HEK293T (cell line): ENCODE measurements at regions not wholly inside any gene's neighbourhood (a gene's known extent, or its start where the extent isn't known, plus 50 kb on each side); places are given as distances from the start of the nearest gene placed in this dataset.

Experiments
- CTCF ChIA-PET: fragments of 350-600 bp; formaldehyde crosslinking; extraction: SDS; loops from one replicate; lab custom pipeline; 2021; ENCODE audit warnings: antibody characterized with exemption, inconsistent platforms; lab: Yijun Ruan, JAX
- POLR2A ChIA-PET: fragments of 350-600 bp; formaldehyde crosslinking; extraction: SDS; loops from one replicate; lab custom pipeline; 2020; ENCODE audit warnings: antibody characterized with exemption, inconsistent platforms; lab: Yijun Ruan, JAX
- DNase-seq: peaks from one replicate; pipeline ENCODE4 v3.0.0; 2012; ENCODE audit warnings: mixed read lengths; ENCODE audit errors: extremely low spot score
- ARNT ChIP-seq: fragments of 450-650 bp; IDR thresholded peaks from 2 replicates; pipeline ENCODE4 v1.6.1; 2017; ENCODE audit warnings: mild to moderate bottlenecking
- BHLHE40 ChIP-seq: fragments of 450-650 bp; IDR thresholded peaks from 2 replicates; pipeline ENCODE4 v1.6.1; 2016; ENCODE audit warnings: mild to moderate bottlenecking, moderate library complexity, borderline replicate concordance
- CTBP1 ChIP-seq: fragments of 450-650 bp; IDR thresholded peaks from 2 replicates; pipeline ENCODE4 v1.6.1; 2016; ENCODE audit warnings: borderline replicate concordance
- ELF4 ChIP-seq: fragments of 450-650 bp; IDR thresholded peaks from 2 replicates; pipeline ENCODE4 v1.6.1; 2017; ENCODE audit warnings: antibody characterized with exemption
- FOXA1 ChIP-seq: fragments of 450-650 bp; IDR thresholded peaks from 2 replicates; pipeline ENCODE4 v1.6.1; 2016; ENCODE audit warnings: mild to moderate bottlenecking
- FOXK2 ChIP-seq: fragments of 450-650 bp; IDR thresholded peaks from 2 replicates; pipeline ENCODE4 v1.6.1; 2016; ENCODE audit warnings: mild to moderate bottlenecking
- FOXM1 ChIP-seq: fragments of 450-650 bp; IDR thresholded peaks from 2 replicates; pipeline ENCODE4 v1.6.1; 2017; ENCODE audit warnings: mild to moderate bottlenecking, borderline replicate concordance
- HDGF ChIP-seq: fragments of 450-650 bp; IDR thresholded peaks from 2 replicates; pipeline ENCODE4 v1.6.1; 2017; ENCODE audit warnings: antibody characterized with exemption, borderline replicate concordance
- L3MBTL2 ChIP-seq: fragments of 450-650 bp; conservative IDR thresholded peaks from 2 replicates; pipeline ENCODE4 v1.6.1; 2016; ENCODE audit warnings: mild to moderate bottlenecking
- LEF1 ChIP-seq: fragments of 450-650 bp; IDR thresholded peaks from 2 replicates; pipeline ENCODE4 v1.6.1; 2017; ENCODE audit warnings: mild to moderate bottlenecking, borderline replicate concordance
- NFRKB ChIP-seq: fragments of 450-650 bp; IDR thresholded peaks from 2 replicates; pipeline ENCODE4 v1.6.1; 2016; ENCODE audit warnings: mild to moderate bottlenecking, moderate library complexity
- PKNOX1 ChIP-seq: fragments of 450-650 bp; IDR thresholded peaks from 2 replicates; pipeline ENCODE4 v1.6.1; 2016
- SP1 ChIP-seq: fragments of 450-650 bp; IDR thresholded peaks from 2 replicates; pipeline ENCODE4 v1.6.1; 2017
- SUZ12 ChIP-seq: fragments of 450-650 bp; IDR thresholded peaks from 2 replicates; pipeline ENCODE4 v1.6.1; 2016; ENCODE audit warnings: mild to moderate bottlenecking
- TARDBP ChIP-seq: fragments of 450-650 bp; IDR thresholded peaks from 2 replicates; pipeline ENCODE4 v1.6.1; 2016
- ZNF384 ChIP-seq: fragments of 450-650 bp; IDR thresholded peaks from 2 replicates; pipeline ENCODE4 v1.6.1; 2016

- POLR2A ChIA-PET: no interaction called here
- CTCF ChIA-PET: interaction anchor here (1.0 kb wide), 1 partner anchor 858 kb away, joined by 5 read pairs; no protein-coding TSS in a partner anchor
- TF ChIP-seq L3MBTL2: no peak
- DNase-seq: no peak
These were observed 861.7 kb upstream of the NR2F2 start for GRCh38 chr15:95468820-95469219.

GRCh38 chr15:95469496-95470000 lies 861.0 kb upstream of the NR2F2 start:
- no peak for TF ChIP-seq TARDBP
- TF ChIP-seq FOXM1: no peak
- no peak for TF ChIP-seq L3MBTL2
- TF ChIP-seq HDGF: no peak
- TF ChIP-seq LEF1: no peak
- TF ChIP-seq FOXK2: no peak
- TF ChIP-seq CTBP1: no peak
- TF ChIP-seq NFRKB: no peak
- no peak for DNase-seq
- ChIA-PET POLR2A (no interaction called here), CTCF (interaction anchor here (0.7 kb wide), 1 partner anchor 218 kb away, joined by 4 read pairs; no protein-coding TSS in a partner anchor)

- ChIA-PET POLR2A (no interaction called here), CTCF (no interaction called here)
- TF ChIP-seq SUZ12: no peak
- no peak for TF ChIP-seq ZNF384
- no peak for TF ChIP-seq ELF4
- no peak for TF ChIP-seq HDGF
- TF ChIP-seq SP1: no peak
- TF ChIP-seq BHLHE40: no peak
- no peak for TF ChIP-seq PKNOX1
- TF ChIP-seq CTBP1: no peak
- no peak for TF ChIP-seq TARDBP
- no peak for TF ChIP-seq LEF1
- no peak for TF ChIP-seq ARNT
- TF ChIP-seq NFRKB: no peak
- no peak for TF ChIP-seq L3MBTL2
- TF ChIP-seq FOXM1: no peak
- TF ChIP-seq FOXA1: no peak
- TF ChIP-seq FOXK2: no peak
- no peak for DNase-seq
These were observed 860.0 kb upstream of the NR2F2 start for GRCh38 chr15:95470529-95470928.

- POLR2A ChIA-PET: no interaction called here
- no peak for DNase-seq
- no peak for TF ChIP-seq ARNT
- TF ChIP-seq TARDBP: no peak
- TF ChIP-seq SUZ12: no peak
- TF ChIP-seq HDGF: no peak
- no peak for TF ChIP-seq BHLHE40
- no peak for TF ChIP-seq L3MBTL2
- no peak for TF ChIP-seq ZNF384
- TF ChIP-seq SP1: no peak
- CTCF ChIA-PET: no interaction called here
These were observed 859.4 kb upstream of the NR2F2 start for GRCh38 chr15:95470997-95471689.

- ChIA-PET CTCF (no interaction called here), POLR2A (no interaction called here)
- TF ChIP-seq ARNT (no peak), LEF1 (no peak), L3MBTL2 (no peak), FOXK2 (no peak), ZNF384 (no peak), NFRKB (no peak), FOXA1 (no peak), FOXM1 (no peak), TARDBP (no peak), SUZ12 (no peak), ELF4 (no peak), HDGF (no peak), SP1 (no peak), CTBP1 (no peak), PKNOX1 (no peak), BHLHE40 (no peak)
- DNase-seq: no peak
These were observed 858.8 kb upstream of the NR2F2 start for GRCh38 chr15:95471690-95472086.

GRCh38 chr15:95475067-95475466 lies 855.4 kb upstream of the NR2F2 start:
- CTCF ChIA-PET: interaction anchor here (0.6 kb wide), 1 partner anchor 127 kb away, joined by 3 read pairs; no protein-coding TSS in a partner anchor

More at GRCh38 chr15:95475067-95475466, 855.4 kb upstream of the NR2F2 start:
- no peak for TF ChIP-seq TARDBP
- TF ChIP-seq FOXM1: no peak
- no peak for TF ChIP-seq ELF4
- no peak for TF ChIP-seq FOXA1
- no peak for TF ChIP-seq ZNF384
- no peak for TF ChIP-seq BHLHE40
- TF ChIP-seq ARNT: no peak
- no peak for TF ChIP-seq NFRKB
- TF ChIP-seq L3MBTL2: no peak
- no peak for TF ChIP-seq SP1
- TF ChIP-seq CTBP1: no peak
- no peak for TF ChIP-seq FOXK2
- no peak for TF ChIP-seq LEF1
- no peak for TF ChIP-seq HDGF
- TF ChIP-seq SUZ12: no peak
- no peak for TF ChIP-seq PKNOX1
- POLR2A ChIA-PET: no interaction called here
- DNase-seq: no peak
